GM23248 (cell line): ENCODE measurements at regions not wholly inside any gene's neighbourhood (a gene's known extent, or its start where the extent isn't known, plus 50 kb on each side); places are given as distances from the start of the nearest gene placed in this dataset.

ENCODE experiments used
- EZH2 ChIP-seq: fragments of 200-600 bp; sonication (generic); IDR thresholded peaks from 2 replicates; pipeline ENCODE4 v1.6.1; 2018; ENCODE audit warnings: antibody characterized with exemption, mild to moderate bottlenecking; ENCODE audit not compliant: insufficient read depth, poor library complexity, severe bottlenecking
- EZH2phosphoT487 ChIP-seq: fragments of 200-600 bp; sonication (generic); IDR thresholded peaks from 2 replicates; pipeline ENCODE4 v1.6.1; 2018; ENCODE audit warnings: antibody characterized with exemption, moderate library complexity, mild to moderate bottlenecking, low read depth; ENCODE audit not compliant: insufficient read depth

DNA sequence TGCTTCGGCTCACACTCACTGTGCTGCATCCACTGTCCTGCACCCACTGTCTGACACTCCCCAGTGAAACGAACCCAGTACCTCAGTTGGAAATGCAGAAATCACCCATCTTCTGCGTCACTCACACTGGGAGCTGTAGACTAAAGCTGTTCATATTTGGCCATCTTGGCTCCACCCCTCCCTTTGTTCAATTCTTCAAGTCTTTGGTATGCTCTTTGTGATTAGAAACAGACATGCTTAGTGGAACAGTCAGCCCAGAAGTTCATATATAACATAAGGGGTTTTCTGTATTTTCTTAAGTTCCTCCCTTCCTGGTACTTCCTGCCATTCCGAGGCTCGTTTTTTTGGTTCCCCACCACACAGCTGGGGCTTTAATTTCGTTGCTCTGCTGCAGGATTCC is 398.5 kb upstream of the DYNLRB2 start:
- no peak for TF ChIP-seq EZH2
- no peak for TF ChIP-seq EZH2phosphoT487
